ENCODE measurements at regions not wholly inside any gene's neighbourhood (a gene's known extent, or its start where the extent isn't known, plus 50 kb on each side); places are given as distances from the start of the nearest gene placed in this dataset.

DNA sequence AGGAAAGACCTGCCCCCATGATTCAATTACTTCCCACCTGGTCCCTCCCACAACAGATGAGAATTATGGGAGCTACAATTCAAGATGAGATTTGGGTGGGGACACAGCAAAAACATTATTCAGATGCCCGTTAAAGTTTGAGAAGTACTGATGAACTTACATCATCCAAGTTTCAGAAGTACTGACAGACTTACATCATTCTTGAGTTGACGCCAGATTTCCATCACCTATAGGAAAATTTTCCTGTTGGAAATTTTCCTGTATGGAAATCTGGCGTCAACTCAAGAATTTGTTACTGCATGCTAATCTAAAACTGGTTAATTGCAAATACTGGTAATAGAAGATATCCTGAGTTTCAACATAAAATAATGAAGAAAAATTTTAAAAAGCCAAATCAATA, 975.9 kb downstream of the MAT2B start:
- no peak for TF ChIP-seq EZH2 (IDR thresholded peaks at IDR 0.05)
- no peak for TF ChIP-seq POLR2AphosphoS5 (IDR thresholded peaks at IDR 0.05; ENCODE audit: borderline replicate concordance, low read depth, low read length)
- TF ChIP-seq FOXP2 (optimal IDR thresholded peaks at IDR 0.05; ENCODE audit: control extremely low read depth, extremely low read length, insufficient read depth) = no peak
